ENCODE measurements at regions not wholly inside any gene's neighbourhood (a gene's known extent, or its start where the extent isn't known, plus 50 kb on each side); places are given as distances from the start of the nearest gene placed in this dataset.

GRCh38 chr12:114747012-114747858, 63.3 kb upstream of the TBX3 start:
- DNase-seq (ENCODE audit: low read depth, low spot score), result no peak
- no peak overlapping the region for H3K9ac ChIP-seq (ENCODE audit: insufficient read length, low read depth)
- TF ChIP-seq YY1 (IDR thresholded peaks at IDR 0.05; ENCODE audit: insufficient read depth, insufficient read length) (no peak), ZNF274 (IDR thresholded peaks at IDR 0.05; ENCODE audit: low read depth, low read length) (no peak), SUZ12 (IDR thresholded peaks at IDR 0.05; ENCODE audit: extremely low read depth, insufficient read depth, insufficient read length) (no peak)
- no peaks in the 10 kb centered on the region for H3K36me3 ChIP-seq (ENCODE audit: insufficient read depth, insufficient read length, low read length)
- H3K27me3 ChIP-seq (ENCODE audit: insufficient read depth, insufficient read length), result no peaks in the 10 kb centered on the region
- peaks cover 13% of the 10 kb centered on the region for H3K4me1 ChIP-seq (ENCODE audit: insufficient read depth, insufficient read length)
- no peaks in the 10 kb centered on the region for H3K9me3 ChIP-seq (ENCODE audit: insufficient read depth, low read length)
- H3K4me3 ChIP-seq (ENCODE audit: insufficient read length, low read depth), result no peak overlapping the region

- DNase-seq (ENCODE audit: low read depth, low spot score), result no peak
- Histone ChIP-seq H3K4me3 (ENCODE audit: insufficient read length, low read depth) (no peak overlapping the region), H3K4me1 (ENCODE audit: insufficient read depth, insufficient read length) (peaks cover 11% of the 10 kb centered on the region), H3K9me3 (ENCODE audit: insufficient read depth, low read length) (no peaks in the 10 kb centered on the region), H3K9ac (ENCODE audit: insufficient read length, low read depth) (no peak overlapping the region), H3K36me3 (ENCODE audit: insufficient read depth, insufficient read length, low read length) (no peaks in the 10 kb centered on the region), H3K27me3 (ENCODE audit: insufficient read depth, insufficient read length) (no peaks in the 10 kb centered on the region)
- TF ChIP-seq ZNF274 (IDR thresholded peaks at IDR 0.05; ENCODE audit: low read depth, low read length), result no peak
- TF ChIP-seq YY1 (IDR thresholded peaks at IDR 0.05; ENCODE audit: insufficient read depth, insufficient read length), result no peak
- no peak for TF ChIP-seq SUZ12 (IDR thresholded peaks at IDR 0.05; ENCODE audit: extremely low read depth, insufficient read depth, insufficient read length)
Observed at GRCh38 chr12:114746297-114747011, 62.5 kb upstream of the TBX3 start.

- no peak for TF ChIP-seq SUZ12 (IDR thresholded peaks at IDR 0.05; ENCODE audit: extremely low read depth, insufficient read depth, insufficient read length)
- no peak for TF ChIP-seq YY1 (IDR thresholded peaks at IDR 0.05; ENCODE audit: insufficient read depth, insufficient read length)
- no peak for TF ChIP-seq ZNF274 (IDR thresholded peaks at IDR 0.05; ENCODE audit: low read depth, low read length)
- Histone ChIP-seq H3K27me3 (ENCODE audit: insufficient read depth, insufficient read length) (no peaks in the 10 kb centered on the region), H3K36me3 (ENCODE audit: insufficient read depth, insufficient read length, low read length) (no peaks in the 10 kb centered on the region), H3K4me3 (ENCODE audit: insufficient read length, low read depth) (no peak overlapping the region), H3K9me3 (ENCODE audit: insufficient read depth, low read length) (no peaks in the 10 kb centered on the region), H3K4me1 (ENCODE audit: insufficient read depth, insufficient read length) (peaks cover 7% of the 10 kb centered on the region), H3K9ac (ENCODE audit: insufficient read length, low read depth) (no peak overlapping the region)
- DNase-seq (ENCODE audit: low read depth, low spot score), result no peak
Observed at GRCh38 chr12:114744691-114745090, 60.7 kb upstream of the TBX3 start.

- Histone ChIP-seq H3K4me3 (ENCODE audit: insufficient read length, low read depth) (no peak overlapping the region), H3K9ac (ENCODE audit: insufficient read length, low read depth) (no peak overlapping the region), H3K9me3 (ENCODE audit: insufficient read depth, low read length) (no peaks in the 10 kb centered on the region), H3K27me3 (ENCODE audit: insufficient read depth, insufficient read length) (no peaks in the 10 kb centered on the region), H3K36me3 (ENCODE audit: insufficient read depth, insufficient read length, low read length) (no peaks in the 10 kb centered on the region), H3K4me1 (ENCODE audit: insufficient read depth, insufficient read length) (peaks cover 7% of the 10 kb centered on the region)
- no peak for TF ChIP-seq ZNF274 (IDR thresholded peaks at IDR 0.05; ENCODE audit: low read depth, low read length)
- no peak for TF ChIP-seq YY1 (IDR thresholded peaks at IDR 0.05; ENCODE audit: insufficient read depth, insufficient read length)
- no peak for TF ChIP-seq SUZ12 (IDR thresholded peaks at IDR 0.05; ENCODE audit: extremely low read depth, insufficient read depth, insufficient read length)
- DNase-seq (ENCODE audit: low read depth, low spot score), result no peak
Observed at GRCh38 chr12:114744285-114744684, 60.3 kb upstream of the TBX3 start.

GRCh38 chr12:114743799-114744198, 59.8 kb upstream of the TBX3 start:
- TF ChIP-seq SUZ12 (IDR thresholded peaks at IDR 0.05; ENCODE audit: extremely low read depth, insufficient read depth, insufficient read length), result no peak
- no peak for DNase-seq (ENCODE audit: low read depth, low spot score)
- H3K27me3 ChIP-seq (ENCODE audit: insufficient read depth, insufficient read length), result no peaks in the 10 kb centered on the region
- no peaks in the 10 kb centered on the region for H3K9me3 ChIP-seq (ENCODE audit: insufficient read depth, low read length)
- no peak overlapping the region for H3K9ac ChIP-seq (ENCODE audit: insufficient read length, low read depth)
- peaks cover 7% of the 10 kb centered on the region for H3K4me1 ChIP-seq (ENCODE audit: insufficient read depth, insufficient read length)
- H3K4me3 ChIP-seq (ENCODE audit: insufficient read length, low read depth), result no peak overlapping the region
- no peaks in the 10 kb centered on the region for H3K36me3 ChIP-seq (ENCODE audit: insufficient read depth, insufficient read length, low read length)

GRCh38 chr12:114743289-114743688, 59.3 kb upstream of the TBX3 start:
- Histone ChIP-seq H3K9ac (ENCODE audit: insufficient read length, low read depth) (no peak overlapping the region), H3K9me3 (ENCODE audit: insufficient read depth, low read length) (no peaks in the 10 kb centered on the region), H3K4me1 (ENCODE audit: insufficient read depth, insufficient read length) (peaks cover 7% of the 10 kb centered on the region), H3K4me3 (ENCODE audit: insufficient read length, low read depth) (no peak overlapping the region), H3K36me3 (ENCODE audit: insufficient read depth, insufficient read length, low read length) (no peaks in the 10 kb centered on the region), H3K27me3 (ENCODE audit: insufficient read depth, insufficient read length) (no peaks in the 10 kb centered on the region)
- TF ChIP-seq ZNF274 (IDR thresholded peaks at IDR 0.05; ENCODE audit: low read depth, low read length), result no peak
- no peak for TF ChIP-seq SUZ12 (IDR thresholded peaks at IDR 0.05; ENCODE audit: extremely low read depth, insufficient read depth, insufficient read length)
- no peak for TF ChIP-seq YY1 (IDR thresholded peaks at IDR 0.05; ENCODE audit: insufficient read depth, insufficient read length)
- DNase-seq (ENCODE audit: low read depth, low spot score), result no peak

- TF ChIP-seq SUZ12 (IDR thresholded peaks at IDR 0.05; ENCODE audit: extremely low read depth, insufficient read depth, insufficient read length), result no peak
- no peak for TF ChIP-seq YY1 (IDR thresholded peaks at IDR 0.05; ENCODE audit: insufficient read depth, insufficient read length)
- no peak for TF ChIP-seq ZNF274 (IDR thresholded peaks at IDR 0.05; ENCODE audit: low read depth, low read length)
- H3K4me1 ChIP-seq (ENCODE audit: insufficient read depth, insufficient read length), result peaks cover 7% of the 10 kb centered on the region
- no peaks in the 10 kb centered on the region for H3K36me3 ChIP-seq (ENCODE audit: insufficient read depth, insufficient read length, low read length)
- no peak overlapping the region for H3K4me3 ChIP-seq (ENCODE audit: insufficient read length, low read depth)
- no peaks in the 10 kb centered on the region for H3K9me3 ChIP-seq (ENCODE audit: insufficient read depth, low read length)
- no peak for DNase-seq (ENCODE audit: low read depth, low spot score)
- no peak overlapping the region for H3K9ac ChIP-seq (ENCODE audit: insufficient read length, low read depth)
- peaks cover 4% of the 10 kb centered on the region for H3K27me3 ChIP-seq (ENCODE audit: insufficient read depth, insufficient read length)
Observed at GRCh38 chr12:114742363-114742762, 58.4 kb upstream of the TBX3 start.

All from NT2/D1 (cell line).